Endothelial cell of umbilical vein (primary cell): ENCODE measurements at regions not wholly inside any gene's neighbourhood (a gene's known extent, or its start where the extent isn't known, plus 50 kb on each side); places are given as distances from the start of the nearest gene placed in this dataset.

Source experiments
- BruUV-seq: library from RNA; stranded (reverse); fragments of 400-500 nt; replicated peaks from 2 replicates; lab custom pipeline; 2021; lab: Mats Ljungman, UMichigan
- CTCF ChIA-PET: fragments of 300-600, 350-600 bp; sonication (Branson Sonifier 250); formaldehyde crosslinking; loops from one replicate; lab custom pipeline; 2021; ENCODE audit warnings: antibody characterized with exemption, inconsistent platforms; lab: Charles Lee
- POLR2A ChIA-PET: fragments of 300-600, 350-600 bp; sonication (Branson Sonifier 250); formaldehyde crosslinking; loops from one replicate; lab custom pipeline; 2021; ENCODE audit warnings: antibody characterized with exemption, inconsistent platforms; lab: Charles Lee
- DNase-seq: peaks from one replicate; pipeline ENCODE4 v3.0.0-alpha.2; 2011; ENCODE audit warnings: low read depth, low spot score
- FAIRE-seq: peaks from 2 replicates; lab custom pipeline; 2011; peaks lifted over from hg19 to GRCh38; lab: Jason Lieb, UNC
- H2AFZ ChIP-seq: 2 replicates; pipeline ENCODE4 v1.6.0; 2012; ENCODE audit warnings: low read depth, low read length, control low read depth, inconsistent platforms
- H3K27ac ChIP-seq: 2 replicates; pipeline ENCODE4 v1.5.1; 2011; ENCODE audit warnings: low read depth, mild to moderate bottlenecking, control low read depth, low read length, moderate library complexity; ENCODE audit not compliant: insufficient read depth
- H3K27me3 ChIP-seq, 2 experiments: 2 replicates each; pipeline versions ENCODE4 v1.6.0 to v1.6.1; 2011; ENCODE audit warnings: low read length in 2 of 2, mixed read lengths in 1 of 2; ENCODE audit not compliant: control insufficient read depth in 2 of 2, insufficient read depth in 2 of 2
- H3K36me3 ChIP-seq, 2 experiments: 2 replicates in 1 of 2; 3 replicates in 1 of 2; pipeline ENCODE4 v1.5.1; 2011; ENCODE audit warnings: low read length in 2 of 2, mild to moderate bottlenecking in 1 of 2, moderate library complexity in 1 of 2; ENCODE audit not compliant: control insufficient read depth in 2 of 2, insufficient read depth in 2 of 2; ENCODE audit errors: extremely low read depth in 1 of 2
- H3K4me1 ChIP-seq: 3 replicates; pipeline ENCODE4 v1.5.1; 2011; ENCODE audit warnings: mild to moderate bottlenecking, low read length; ENCODE audit not compliant: control insufficient read depth, insufficient read depth; ENCODE audit errors: extremely low read depth
- H3K4me2 ChIP-seq: 2 replicates; pipeline ENCODE4 v1.6.1; 2011; ENCODE audit warnings: low read length, control low read depth, mixed read lengths; ENCODE audit not compliant: insufficient read depth
- H3K4me3 ChIP-seq, 3 experiments: fragments of 200-600 bp in 1 of 3; sonication (generic), shearing (Covaris generic) in 1 of 3; replicated peaks in 1 of 3; 2 replicates each; pipeline ENCODE4 v1.5.1; 2011 to 2016; ENCODE audit warnings: control low read depth in 3 of 3, low read length in 3 of 3, mild to moderate bottlenecking in 2 of 3, inconsistent platforms in 1 of 3, low read depth in 1 of 3, moderate library complexity in 1 of 3; ENCODE audit not compliant: insufficient read depth in 1 of 3
- H3K79me2 ChIP-seq: 2 replicates; pipeline ENCODE4 v1.6.0; 2012; ENCODE audit warnings: low read length, inconsistent platforms; ENCODE audit not compliant: control insufficient read depth, insufficient read depth
- H3K9ac ChIP-seq: replicated peaks from 2 replicates; pipeline ENCODE3; 2011; ENCODE audit warnings: low read length, control low read depth; ENCODE audit not compliant: insufficient read depth; ENCODE audit errors: extremely low read depth
- H3K9me1 ChIP-seq: replicated peaks from 3 replicates; pipeline ENCODE4 v1.6.0; 2011; ENCODE audit warnings: mild to moderate bottlenecking, low read length; ENCODE audit not compliant: control insufficient read depth, insufficient read depth; ENCODE audit errors: extremely low read depth
- H3K9me3 ChIP-seq: replicated peaks from 2 replicates; pipeline ENCODE4 v1.5.1; 2012; ENCODE audit warnings: low read length, inconsistent platforms; ENCODE audit not compliant: control insufficient read depth, insufficient read depth
- H4K20me1 ChIP-seq: replicated peaks from 2 replicates; pipeline ENCODE3; 2011; ENCODE audit warnings: mild to moderate bottlenecking, low read length; ENCODE audit not compliant: control insufficient read depth, insufficient read depth; ENCODE audit errors: extremely low read depth
- CTCF ChIP-seq, 2 donors: IDR thresholded peaks; 1 replicate in 1 of 2; 2 replicates in 1 of 2; pipeline ENCODE4 v1.5.1; 2011; ENCODE audit warnings: low read length in 2 of 2, mild to moderate bottlenecking in 2 of 2, moderate library complexity in 2 of 2, control low read depth in 1 of 2, inconsistent platforms in 1 of 2, low read depth in 1 of 2; ENCODE audit not compliant: insufficient read depth in 1 of 2; ENCODE audit errors: extremely low read depth in 1 of 2
- EZH2 ChIP-seq: IDR thresholded peaks from 2 replicates; pipeline ENCODE4 v1.6.1; 2012; ENCODE audit warnings: borderline replicate concordance, low read depth, mild to moderate bottlenecking, moderate library complexity, low read length, inconsistent platforms; ENCODE audit not compliant: severe bottlenecking
- FOS ChIP-seq: IDR thresholded peaks from 2 replicates; pipeline ENCODE4 v1.6.1; 2011; ENCODE audit warnings: mild to moderate bottlenecking, low read length, moderate library complexity, borderline replicate concordance; ENCODE audit not compliant: insufficient read depth
- GATA2 ChIP-seq: IDR thresholded peaks from 2 replicates; pipeline ENCODE4 v1.7.0; 2011; ENCODE audit warnings: low read depth, mild to moderate bottlenecking, moderate library complexity, mixed read lengths, low read length; ENCODE audit not compliant: insufficient read length, insufficient read depth
- JUN ChIP-seq: IDR thresholded peaks from 2 replicates; pipeline ENCODE4 v1.6.1; 2011; ENCODE audit warnings: borderline replicate concordance, low read depth; ENCODE audit not compliant: insufficient read length, insufficient read depth
- MAX ChIP-seq: IDR thresholded peaks from 2 replicates; pipeline ENCODE4 v1.6.1; 2011; ENCODE audit not compliant: insufficient read depth, insufficient read length
- MYC ChIP-seq: IDR thresholded peaks from one replicate; pipeline ENCODE4 v1.6.1; 2011; ENCODE audit warnings: mild to moderate bottlenecking, low read depth, low read length
- POLR2A ChIP-seq: IDR thresholded peaks from 2 replicates; pipeline ENCODE4 v1.6.1; 2012; ENCODE audit warnings: low read depth, mild to moderate bottlenecking, control low read depth, low read length
- POLR2AphosphoS5 ChIP-seq: IDR thresholded peaks from 2 replicates; pipeline ENCODE4 v1.6.1; 2012; ENCODE audit warnings: low read depth, mild to moderate bottlenecking, control low read depth, low read length, moderate library complexity; ENCODE audit not compliant: insufficient read depth
- dilution Hi-C: fragments of 300-500 bp; cut with MboI; formaldehyde crosslinking; loops from one replicate; pipeline ENCODE4 v1.15.0; 2019; ENCODE audit warnings: low sequenced_read_pairs; ENCODE audit not compliant: extremely low pct_ligation_motif_present
- intact Hi-C: fragments of 100-400 bp; cut with micrococcal nuclease; formaldehyde crosslinking; loops from one replicate; pipeline ENCODE4 v1.10.0; 2022

GRCh38 chr15:62643572-62643971, 399.0 kb upstream of the TPM1 start:
- H4K20me1 ChIP-seq, result no peaks in the 10 kb centered on the region
- CTCF ChIA-PET, result interaction anchor here (1.2 kb wide), 1 partner anchor 98 kb away, joined by 3 read pairs; no protein-coding TSS in a partner anchor
- no peak overlapping the region for H3K27ac ChIP-seq
- H3K27me3 ChIP-seq, result no peaks in the 10 kb centered on the region
- no peak overlapping the region for H3K4me3 ChIP-seq
- H3K9me1 ChIP-seq, result no peaks in the 10 kb centered on the region
- no peak overlapping the region for H3K9ac ChIP-seq
- no peak for DNase-seq
- no peaks in the 10 kb centered on the region for H3K9me3 ChIP-seq
- intact Hi-C loops, result no loop called here
- H3K79me2 ChIP-seq, result no peaks in the 10 kb centered on the region
- dilution Hi-C loops, result no loop called here
- TF ChIP-seq GATA2 (no peak), POLR2A (no peak), FOS (no peak), CTCF (IDR thresholded peaks at IDR 0.05; ENCODE audit: extremely low read depth in 1 of 2, insufficient read depth in 1 of 2, low read depth in 1 of 2, low read length in 2 of 2) (no peak), MYC (no peak), POLR2AphosphoS5 (no peak), MAX (no peak), EZH2 (no peak), JUN (no peak)
- no peak for FAIRE-seq
- H3K4me2 ChIP-seq, result no peak overlapping the region
- BruUV-seq, result no TSS peak
- no peaks in the 10 kb centered on the region for H3K4me1 ChIP-seq
- H2AFZ ChIP-seq, result no peak overlapping the region
- H3K36me3 ChIP-seq, result no peaks in the 10 kb centered on the region
- POLR2A ChIA-PET, result no interaction called here
